ENCODE measurements at regions not wholly inside any gene's neighbourhood (a gene's known extent, or its start where the extent isn't known, plus 50 kb on each side); places are given as distances from the start of the nearest gene placed in this dataset.

GRCh38 chrX:148204195-148204594, 223.1 kb downstream of the FMR1NB start:
- Histone ChIP-seq H3K9me3 (ENCODE audit: control insufficient read depth, low read depth, low read length) (peaks cover 35% of the 10 kb centered on the region), H3K4me1 (ENCODE audit: insufficient read depth, low read length) (no peaks in the 10 kb centered on the region), H3K23ac (ENCODE audit: insufficient read length, low read depth, low read length) (no peak overlapping the region), H2BK120ac (ENCODE audit: low read depth, low read length, poor library complexity, severe bottlenecking) (no peak overlapping the region), H4K8ac (replicated peaks; ENCODE audit: insufficient read length, low read depth, low read length) (no peak overlapping the region), H3K79me1 (ENCODE audit: insufficient read depth, low read depth, low read length, poor library complexity, severe bottlenecking) (no peaks in the 10 kb centered on the region), H4K20me1 (ENCODE audit: control insufficient read depth, insufficient read depth, insufficient read length) (no peaks in the 10 kb centered on the region), H3K4me2 (ENCODE audit: insufficient read depth, insufficient read length, low read length) (no peak overlapping the region), H3K18ac (ENCODE audit: insufficient read length, low read depth, low read length) (no peak overlapping the region), H4K91ac (ENCODE audit: insufficient read length, low read depth, low read length) (no peak overlapping the region), H3K79me2 (ENCODE audit: insufficient read depth, low read length) (no peaks in the 10 kb centered on the region), H2BK20ac (ENCODE audit: low read depth, low read length, poor library complexity, severe bottlenecking) (no peak overlapping the region), H2BK12ac (ENCODE audit: insufficient read length, low read depth, low read length) (no peak overlapping the region), H3K9ac (ENCODE audit: extremely low read depth, insufficient read length, low read length) (no peak overlapping the region), H2AK5ac (ENCODE audit: insufficient read length, low read length) (no peak overlapping the region), H3K4ac (ENCODE audit: low read depth, low read length) (no peak overlapping the region), H2AFZ (ENCODE audit: low read length) (no peak overlapping the region), H3K56ac (ENCODE audit: insufficient read length, low read depth, low read length) (no peak overlapping the region), H3K27me3 (ENCODE audit: insufficient read depth, low read length) (no peaks in the 10 kb centered on the region), H2BK5ac (ENCODE audit: insufficient read length, low read length) (no peak overlapping the region), H2BK15ac (ENCODE audit: low read depth, low read length) (no peak overlapping the region), H3K27ac (ENCODE audit: insufficient read length, low read depth, low read length) (no peak overlapping the region), H3K14ac (ENCODE audit: insufficient read depth, low read length) (no peak overlapping the region), H4K5ac (ENCODE audit: insufficient read length, low read depth, low read length) (no peak overlapping the region), H3T11ph (ENCODE audit: low read length) (no peak overlapping the region), H3K23me2 (ENCODE audit: insufficient read length, low read depth, low read length, poor library complexity, severe bottlenecking) (no peaks in the 10 kb centered on the region)
- Mint-ChIP-seq H3K27ac (no peak overlapping the region), H3K9me3 (peaks cover 69 to 76% of the 10 kb centered on the region in 2 experiments), H3K36me3 (ENCODE audit: insufficient read depth in 1 of 3, low read depth in 3 of 3) (peaks cover 0 to 7% (median 0%) of the 10 kb centered on the region in 3 experiments; a peak in 1 of 7 replicates), H3K4me3 (no peak overlapping the region), H3K27me3 (ENCODE audit: low read depth) (no peaks in the 10 kb centered on the region; the same call in 1 of the 2 replicates), H3K4me1 (no peaks in the 10 kb centered on the region)
- no peak for DNase-seq
- no CpG with 5 or more reads among the region's 1 CpG for WGBS (ENCODE audit: extremely low coverage, insufficient read length, low lambda C conversion rate)
- TF ChIP-seq CTCF (conservative IDR thresholded peaks at IDR 0.05): no peak
